ENCODE measurements at regions not wholly inside any gene's neighbourhood (a gene's known extent, or its start where the extent isn't known, plus 50 kb on each side); places are given as distances from the start of the nearest gene placed in this dataset.

GRCh38 chr5:158080112-158080511, 221.2 kb upstream of the CLINT1 start:
- H3K36me3 ChIP-seq (replicated peaks in 1 of 2; ENCODE audit: insufficient read depth in 1 of 2, low read depth in 2 of 2) = no peaks in the 10 kb centered on the region
- WGBS, 2 donors = 61 to 85% methylated on average over 1 of the region's 1 CpG
- H3K27me3 ChIP-seq = no peaks in the 10 kb centered on the region
- TF ChIP-seq, protein P1, sequence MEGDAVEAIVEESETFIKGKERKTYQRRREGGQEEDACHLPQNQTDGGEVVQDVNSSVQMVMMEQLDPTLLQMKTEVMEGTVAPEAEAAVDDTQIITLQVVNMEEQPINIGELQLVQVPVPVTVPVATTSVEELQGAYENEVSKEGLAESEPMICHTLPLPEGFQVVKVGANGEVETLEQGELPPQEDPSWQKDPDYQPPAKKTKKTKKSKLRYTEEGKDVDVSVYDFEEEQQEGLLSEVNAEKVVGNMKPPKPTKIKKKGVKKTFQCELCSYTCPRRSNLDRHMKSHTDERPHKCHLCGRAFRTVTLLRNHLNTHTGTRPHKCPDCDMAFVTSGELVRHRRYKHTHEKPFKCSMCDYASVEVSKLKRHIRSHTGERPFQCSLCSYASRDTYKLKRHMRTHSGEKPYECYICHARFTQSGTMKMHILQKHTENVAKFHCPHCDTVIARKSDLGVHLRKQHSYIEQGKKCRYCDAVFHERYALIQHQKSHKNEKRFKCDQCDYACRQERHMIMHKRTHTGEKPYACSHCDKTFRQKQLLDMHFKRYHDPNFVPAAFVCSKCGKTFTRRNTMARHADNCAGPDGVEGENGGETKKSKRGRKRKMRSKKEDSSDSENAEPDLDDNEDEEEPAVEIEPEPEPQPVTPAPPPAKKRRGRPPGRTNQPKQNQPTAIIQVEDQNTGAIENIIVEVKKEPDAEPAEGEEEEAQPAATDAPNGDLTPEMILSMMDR (IDR thresholded peaks at IDR 0.05) = no peak
- no peak for TF ChIP-seq POLR2A (IDR thresholded peaks at IDR 0.05)
- H3K9me3 ChIP-seq = no peaks in the 10 kb centered on the region
- no peak overlapping the region for H3K27ac ChIP-seq
- DNase-seq = no peak
- no peaks in the 10 kb centered on the region for H3K4me1 ChIP-seq
- no peak overlapping the region for H3K4me3 ChIP-seq
- ATAC-seq = no peak
- intact Hi-C loops (cut with DNase I) = loop anchor here (10.0 kb wide), 1 partner anchor 1025 kb away; no protein-coding TSS in a partner anchor

- Histone ChIP-seq H3K4me1 (no peaks in the 10 kb centered on the region), H3K27me3 (no peaks in the 10 kb centered on the region), H3K27ac (no peak overlapping the region), H3K9me3 (no peaks in the 10 kb centered on the region), H3K4me3 (no peak overlapping the region), H3K36me3 (replicated peaks in 1 of 2; ENCODE audit: insufficient read depth in 1 of 2, low read depth in 2 of 2) (no peaks in the 10 kb centered on the region)
- no peak for TF ChIP-seq POLR2A (IDR thresholded peaks at IDR 0.05)
- ATAC-seq (no peak), DNase-seq (no peak)
- intact Hi-C loops (cut with DNase I) = no loop called here
- 70 to 87% methylated on average over 5 of the region's 5 CpGs for WGBS, 2 donors
These were observed 220.2 kb upstream of the CLINT1 start for GRCh38 chr5:158079097-158079496.

- Histone ChIP-seq H3K4me3 (no peak overlapping the region), H3K4me1 (no peaks in the 10 kb centered on the region), H3K27ac (peak overlapping the region in 3 of 4 donors; percentile 47 to 64 (median 49)), H3K9me3 (no peaks in the 10 kb centered on the region), H3K36me3 (replicated peaks in 1 of 2; ENCODE audit: insufficient read depth in 1 of 2, low read depth in 2 of 2) (no peaks in the 10 kb centered on the region), H3K27me3 (no peaks in the 10 kb centered on the region)
- ATAC-seq (peak; percentile 93), DNase-seq (peak; percentile 56 to 68 (median 63))
- intact Hi-C loops (cut with DNase I) = no loop called here
- WGBS, 2 donors = 5 to 6% methylated on average over 12 of the region's 12 CpGs
- TF ChIP-seq POLR2A (IDR thresholded peaks at IDR 0.05) = no peak
- TF ChIP-seq, protein P1 (IDR thresholded peaks at IDR 0.05) = peak; percentile 69 to 85 (median 78)
These were observed 216.2 kb upstream of the CLINT1 start for GRCh38 chr5:158074992-158075769.

DNA sequence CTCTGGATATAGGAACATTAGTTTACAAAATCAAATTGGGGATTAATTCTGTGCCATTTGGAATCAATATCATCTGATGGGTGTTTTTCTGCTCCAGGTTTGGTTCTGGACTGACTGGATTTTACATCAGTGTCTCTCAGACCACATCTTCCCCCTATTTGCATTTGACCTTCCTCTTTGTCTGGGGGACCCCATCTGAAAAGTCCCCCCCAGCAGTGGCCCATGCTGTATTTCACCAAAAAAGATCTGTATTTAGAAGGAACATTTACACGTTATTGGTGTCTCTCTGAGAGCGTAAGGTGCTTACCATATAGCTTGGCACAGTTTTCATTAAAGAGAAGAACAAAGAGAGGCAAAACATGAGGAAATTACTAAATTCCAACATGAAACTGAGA, 215.6 kb upstream of the CLINT1 start:
- ATAC-seq (no peak), DNase-seq (no peak)
- Histone ChIP-seq H3K9me3 (no peaks in the 10 kb centered on the region), H3K4me3 (no peak overlapping the region), H3K36me3 (replicated peaks in 1 of 2; ENCODE audit: insufficient read depth in 1 of 2, low read depth in 2 of 2) (no peaks in the 10 kb centered on the region), H3K27ac (no peak overlapping the region), H3K4me1 (no peaks in the 10 kb centered on the region), H3K27me3 (no peaks in the 10 kb centered on the region)
- no peak for TF ChIP-seq POLR2A (IDR thresholded peaks at IDR 0.05)
- TF ChIP-seq, protein P1 (IDR thresholded peaks at IDR 0.05) = no peak
- intact Hi-C loops (cut with DNase I) = no loop called here
- WGBS, 2 donors = 86 to 93% methylated on average over 2 of the region's 2 CpGs

DNA sequence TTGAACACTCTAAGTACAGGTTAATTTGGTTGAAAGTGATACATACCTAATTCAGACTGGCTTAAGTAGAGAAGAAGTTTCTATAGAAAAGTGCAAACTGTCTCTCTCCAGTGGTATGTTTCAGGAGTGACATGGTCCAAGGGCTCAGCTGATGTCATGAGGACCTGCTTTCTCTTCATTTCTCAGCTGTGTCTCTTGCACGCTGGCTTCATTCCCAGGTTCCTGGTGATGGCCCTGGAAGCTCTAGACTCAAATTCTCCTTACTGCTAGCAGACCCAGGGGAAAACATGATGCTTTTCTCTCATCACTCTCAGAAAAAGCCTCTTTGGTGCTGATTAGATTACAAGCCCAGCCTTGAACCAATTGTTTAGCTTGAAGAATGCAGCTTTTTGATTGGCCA, 211.9 kb upstream of the CLINT1 start:
- H3K27ac ChIP-seq = no peak overlapping the region
- intact Hi-C loops (cut with DNase I) = no loop called here
- H3K4me3 ChIP-seq = no peak overlapping the region
- ATAC-seq = no peak
- no peak for TF ChIP-seq POLR2A (IDR thresholded peaks at IDR 0.05)
- TF ChIP-seq, protein P1 (IDR thresholded peaks at IDR 0.05) = no peak
- no peaks in the 10 kb centered on the region for H3K4me1 ChIP-seq
- DNase-seq = no peak
- H3K27me3 ChIP-seq = no peaks in the 10 kb centered on the region
- no peaks in the 10 kb centered on the region for H3K36me3 ChIP-seq (replicated peaks in 1 of 2; ENCODE audit: insufficient read depth in 1 of 2, low read depth in 2 of 2)
- H3K9me3 ChIP-seq = no peaks in the 10 kb centered on the region
- WGBS, 2 donors = 62 to 74% methylated on average over 1 of the region's 1 CpG
